ENCODE measurements at regions not wholly inside any gene's neighbourhood (a gene's known extent, or its start where the extent isn't known, plus 50 kb on each side); places are given as distances from the start of the nearest gene placed in this dataset.

GRCh38 chr12:13576935-13577500 is 380.5 kb downstream of the EMP1 start:
- no peak overlapping the region for H3K4me3 ChIP-seq
- TF ChIP-seq KDM5A (IDR thresholded peaks at IDR 0.05) (no peak), POLR2AphosphoS2 (conservative IDR thresholded peaks at IDR 0.05; ENCODE audit: low read length) (no peak), ZNF302 (CRISPR knock-in tag; IDR thresholded peaks at IDR 0.05) (no peak), ZSCAN20 (CRISPR knock-in tag; IDR thresholded peaks at IDR 0.05) (no peak), CTCF (IDR thresholded peaks at IDR 0.05) (no peak), PHF8 (IDR thresholded peaks at IDR 0.05; ENCODE audit: borderline replicate concordance, low read depth) (no peak), MAX (IDR thresholded peaks at IDR 0.05) (no peak), MYC (IDR thresholded peaks at IDR 0.05; ENCODE audit: borderline replicate concordance, low read length) (no peak), NR3C1 (IDR thresholded peaks at IDR 0.05) (no peak), RFX5 (IDR thresholded peaks at IDR 0.05) (no peak), EHF (CRISPR knock-in tag; IDR thresholded peaks at IDR 0.05) (no peak)
- ChIA-PET CTCF (no interaction called here), POLR2A (no interaction called here)
- FAIRE-seq (no peak), ATAC-seq (no peak), DNase-seq (ENCODE audit: low read depth in 1 of 2, low spot score in 1 of 2) (no peak)
- peaks cover 20% of the 10 kb centered on the region for H3K4me1 ChIP-seq
- H3K9me3 ChIP-seq, result no peaks in the 10 kb centered on the region
- H3K4me2 ChIP-seq, result no peak overlapping the region
- WGBS (ENCODE audit: missing lambda C conversion rate), result 67% methylated on average over 3 of the region's 3 CpGs
- no peak overlapping the region for H3K27ac ChIP-seq

- WGBS (ENCODE audit: missing lambda C conversion rate), result 24% methylated on average over 3 of the region's 3 CpGs
- POLR2A ChIA-PET, result no interaction called here
Measured at GRCh38 chr12:13573698-13574321, 377.3 kb downstream of the EMP1 start.

GRCh38 chr12:13571035-13571434 is 374.5 kb downstream of the EMP1 start:
- TF ChIP-seq MAZ (IDR thresholded peaks at IDR 0.05; ENCODE audit: borderline replicate concordance, low read depth, low read length) (no peak), BHLHE40 (IDR thresholded peaks at IDR 0.05; ENCODE audit: low read depth, low read length) (no peak), ZNF302 (CRISPR knock-in tag; IDR thresholded peaks at IDR 0.05) (no peak), SREBF2 (IDR thresholded peaks at IDR 0.05) (no peak), CTCF (IDR thresholded peaks at IDR 0.05) (no peak), USF2 (IDR thresholded peaks at IDR 0.05) (no peak), BCL3 (IDR thresholded peaks at IDR 0.05) (no peak), EHF (CRISPR knock-in tag; IDR thresholded peaks at IDR 0.05) (no peak), FOSL2 (IDR thresholded peaks at IDR 0.05) (no peak), FOSL2 (CRISPR knock-in tag; IDR thresholded peaks at IDR 0.05) (no peak)
- CTCF ChIA-PET, result no interaction called here
- FAIRE-seq, result no peak
- Histone ChIP-seq H3K4me1 (peaks cover 19% of the 10 kb centered on the region), H3K27ac (no peak overlapping the region), H3K4me2 (no peak overlapping the region), H3K9me3 (no peaks in the 10 kb centered on the region), H3K4me3 (no peak overlapping the region)
- 77% methylated on average over 2 of the region's 2 CpGs for WGBS (ENCODE audit: missing lambda C conversion rate)
- POLR2A ChIA-PET, result no interaction called here
- DNase-seq (ENCODE audit: low read depth in 1 of 2, low spot score in 1 of 2), result no peak
- ATAC-seq, result no peak

More at GRCh38 chr12:13573698-13574321, 377.3 kb downstream of the EMP1 start:
- TF ChIP-seq BHLHE40 (IDR thresholded peaks at IDR 0.05; ENCODE audit: low read depth, low read length), result no peak
- TF ChIP-seq FOSL2 (IDR thresholded peaks at IDR 0.05), result 0 out of 2 replicates have a peak, but pooled peaks have one; percentile 13
- TF ChIP-seq FOSL2 (CRISPR knock-in tag; IDR thresholded peaks at IDR 0.05), result peak; percentile 58
- peak; percentile 63 to 77; a peak in 2 of 4 replicates for TF ChIP-seq CEBPB (IDR thresholded peaks at IDR 0.05)
- DNase-seq (ENCODE audit: low read depth in 1 of 2, low spot score in 1 of 2) (peak; percentile 21 to 51), FAIRE-seq (no peak), ATAC-seq (peak; percentile 88 to 92; a peak in 5 of 6 replicates)
- Histone ChIP-seq H3K4me3 (no peak overlapping the region), H3K4me1 (peaks cover 19% of the 10 kb centered on the region), H3K27ac (peak overlapping the region in 1 of 2 experiments; percentile 9; a peak in 1 of 6 replicates), H3K9me3 (no peaks in the 10 kb centered on the region), H3K4me2 (peak overlapping the region; percentile 54)
- CTCF ChIA-PET, result interaction anchor here (1.0 to 1.8 kb wide), 4 partner anchors 10 to 318 kb away, joined by 3 to 5 read pairs (median 4); no protein-coding TSS in a partner anchor

Measured in A549 (cell line).